Activated CD8-positive, alpha-beta T cell treated with anti-CD3 and anti-CD28 coated beads for 36 hours (primary cell): ENCODE measurements at regions not wholly inside any gene's neighbourhood (a gene's known extent, or its start where the extent isn't known, plus 50 kb on each side); places are given as distances from the start of the nearest gene placed in this dataset.

ENCODE experiments used
- ATAC-seq: fragments of 200-7000 bp; cut with Tn5 transposase; one replicate; pipeline ENCODE4 v1.10.0; 2021; ENCODE audit warnings: mild to moderate bottlenecking, moderate library complexity
- CTCF ChIA-PET: fragments of 350-600 bp; sonication (Branson Sonifier 250); formaldehyde crosslinking; loops from one replicate; lab custom pipeline; 2021; ENCODE audit warnings: antibody characterized with exemption; lab: Charles Lee
- POLR2A ChIA-PET: fragments of 350-600 bp; sonication (Branson Sonifier 250); formaldehyde crosslinking; loops from one replicate; lab custom pipeline; 2021; ENCODE audit warnings: antibody characterized with exemption; lab: Charles Lee
- DNase-seq: peaks from one replicate; pipeline ENCODE4 v3.0.0-alpha.2; 2020
- H3K27ac Mint-ChIP-seq: one replicate; pipeline ENCODE4 v1.8.0; 2021; ENCODE audit warnings: mild to moderate bottlenecking, mixed read lengths
- H3K27me3 Mint-ChIP-seq: one replicate; pipeline ENCODE4 v1.8.0; 2021; ENCODE audit warnings: mixed read lengths
- H3K36me3 Mint-ChIP-seq: one replicate; pipeline ENCODE4 v1.8.0; 2021; ENCODE audit warnings: low read depth, mixed read lengths
- H3K4me1 Mint-ChIP-seq: one replicate; pipeline ENCODE4 v1.8.0; 2021; ENCODE audit warnings: low read depth, mixed read lengths
- H3K4me3 Mint-ChIP-seq: one replicate; pipeline ENCODE4 v1.8.0; 2021; ENCODE audit warnings: mild to moderate bottlenecking, moderate library complexity, mixed read lengths
- H3K9me3 Mint-ChIP-seq: one replicate; pipeline ENCODE4 v1.8.0; 2021; ENCODE audit warnings: mixed read lengths
- CTCF ChIP-seq: fragments of 200-600 bp; IDR thresholded peaks from one replicate; pipeline ENCODE4 v1.8.0; 2022; ENCODE audit warnings: antibody characterized with exemption, mild to moderate bottlenecking
- intact Hi-C: fragments of 100-400 bp; cut with micrococcal nuclease; formaldehyde crosslinking; loops from one replicate; pipeline ENCODE4 v1.10.0; 2022

- Mint-ChIP-seq H3K4me1 (peaks cover 7% of the 10 kb centered on the region), H3K27ac (no peak overlapping the region), H3K36me3 (no peaks in the 10 kb centered on the region), H3K9me3 (no peaks in the 10 kb centered on the region), H3K27me3 (peaks cover 16% of the 10 kb centered on the region), H3K4me3 (no peak overlapping the region)
- no peak for TF ChIP-seq CTCF
- no peak for ATAC-seq
- intact Hi-C loops = no loop called here
- ChIA-PET POLR2A (no interaction called here), CTCF (interaction anchor here (1.7 kb wide), 1 partner anchor 17 kb away, joined by 5 read pairs; no protein-coding TSS in a partner anchor)
- no peak for DNase-seq
Observed at GRCh38 chr2:65622951-65623535, 190.6 kb upstream of the SPRED2 start.

- Mint-ChIP-seq H3K4me1 (peaks cover 7% of the 10 kb centered on the region), H3K27me3 (peaks cover 15% of the 10 kb centered on the region), H3K36me3 (no peaks in the 10 kb centered on the region), H3K27ac (no peak overlapping the region), H3K4me3 (no peak overlapping the region), H3K9me3 (no peaks in the 10 kb centered on the region)
- intact Hi-C loops = no loop called here
- DNase-seq (no peak), ATAC-seq (no peak)
- CTCF ChIA-PET = interaction anchor here (1.7 kb wide), 1 partner anchor 18 kb away, joined by 5 read pairs; no protein-coding TSS in a partner anchor
- no peak for TF ChIP-seq CTCF
- POLR2A ChIA-PET = no interaction called here
Observed at GRCh38 chr2:65622499-65622898, 190.1 kb upstream of the SPRED2 start.

GRCh38 chr2:65620524-65620923, 188.1 kb upstream of the SPRED2 start:
- ChIA-PET CTCF (no interaction called here), POLR2A (no interaction called here)
- TF ChIP-seq CTCF = no peak
- ATAC-seq = no peak
- no peak overlapping the region for H3K4me3 Mint-ChIP-seq
- H3K9me3 Mint-ChIP-seq = no peaks in the 10 kb centered on the region
- H3K36me3 Mint-ChIP-seq = no peaks in the 10 kb centered on the region
- H3K4me1 Mint-ChIP-seq = peaks cover 7% of the 10 kb centered on the region
- no peak overlapping the region for H3K27ac Mint-ChIP-seq
- intact Hi-C loops = no loop called here
- peaks cover 14% of the 10 kb centered on the region for H3K27me3 Mint-ChIP-seq
- no peak for DNase-seq

- intact Hi-C loops = no loop called here
- H3K27me3 Mint-ChIP-seq = peaks cover 14% of the 10 kb centered on the region
- no peaks in the 10 kb centered on the region for H3K9me3 Mint-ChIP-seq
- no peaks in the 10 kb centered on the region for H3K36me3 Mint-ChIP-seq
- H3K27ac Mint-ChIP-seq = no peak overlapping the region
- no peak for DNase-seq
- ChIA-PET POLR2A (no interaction called here), CTCF (no interaction called here)
- no peak for TF ChIP-seq CTCF
- ATAC-seq = no peak
- no peak overlapping the region for H3K4me3 Mint-ChIP-seq
- peaks cover 7% of the 10 kb centered on the region for H3K4me1 Mint-ChIP-seq
Observed at GRCh38 chr2:65620026-65620425, 187.6 kb upstream of the SPRED2 start.

- no peak for ATAC-seq
- Mint-ChIP-seq H3K4me1 (no peaks in the 10 kb centered on the region), H3K36me3 (no peaks in the 10 kb centered on the region), H3K27me3 (no peaks in the 10 kb centered on the region), H3K27ac (no peak overlapping the region), H3K4me3 (no peak overlapping the region), H3K9me3 (no peaks in the 10 kb centered on the region)
- intact Hi-C loops = no loop called here
- no peak for DNase-seq
- ChIA-PET POLR2A (no interaction called here), CTCF (interaction anchor here (0.8 kb wide), 1 partner anchor 24 kb away, joined by 3 read pairs; no protein-coding TSS in a partner anchor)
- no peak for TF ChIP-seq CTCF
Observed at GRCh38 chr2:65615602-65616001, 183.2 kb upstream of the SPRED2 start.
